HUES48 (cell line): ENCODE measurements at regions not wholly inside any gene's neighbourhood (a gene's known extent, or its start where the extent isn't known, plus 50 kb on each side); places are given as distances from the start of the nearest gene placed in this dataset.

ENCODE experiments used
- H3K27ac ChIP-seq: one replicate; pipeline ENCODE4 v1.7.0; 2013; ENCODE audit warnings: low read depth, low read length, inconsistent platforms
- H3K27me3 ChIP-seq: 2 replicates; pipeline ENCODE4 v1.6.1; 2013; ENCODE audit warnings: mild to moderate bottlenecking, low read length; ENCODE audit not compliant: control insufficient read depth, insufficient read depth
- H3K36me3 ChIP-seq: 2 replicates; pipeline ENCODE4 v1.6.1; 2013; ENCODE audit warnings: low read length; ENCODE audit not compliant: control insufficient read depth, insufficient read depth
- H3K4me1 ChIP-seq: 2 replicates; pipeline ENCODE4 v1.6.1; 2013; ENCODE audit warnings: mild to moderate bottlenecking, low read length; ENCODE audit not compliant: control insufficient read depth, insufficient read depth
- H3K4me3 ChIP-seq: 2 replicates; pipeline ENCODE4 v1.5.1; 2013; ENCODE audit warnings: mild to moderate bottlenecking, low read depth, low read length
- H3K9ac ChIP-seq: 2 replicates; pipeline ENCODE4 v1.6.1; 2013; ENCODE audit warnings: mild to moderate bottlenecking, low read depth, low read length, moderate library complexity
- H3K9me3 ChIP-seq: 2 replicates; pipeline ENCODE4 v1.6.1; 2013; ENCODE audit warnings: low read length; ENCODE audit not compliant: control insufficient read depth, insufficient read depth

DNA sequence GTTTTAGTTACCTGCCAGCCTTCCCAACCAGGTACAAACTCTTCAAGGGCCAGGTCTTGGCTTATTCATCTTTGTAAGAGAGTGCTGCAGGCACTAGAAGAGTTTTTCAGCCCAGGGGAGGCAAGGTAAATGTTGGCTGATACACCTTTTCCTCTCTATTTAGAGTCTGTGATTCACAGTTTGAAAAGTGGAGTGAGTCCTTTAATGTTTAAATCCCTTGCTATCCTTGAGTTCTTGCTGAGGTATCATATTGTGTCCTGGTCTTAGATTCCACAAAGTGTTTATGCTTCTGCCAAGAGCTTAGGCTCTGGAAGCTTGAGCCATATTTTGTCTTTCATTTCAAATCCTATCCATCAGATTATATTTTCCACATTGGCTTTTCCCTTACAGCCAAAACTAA lies 52.8 kb upstream of the CITED2 start:
- Histone ChIP-seq H3K36me3 (no peaks in the 10 kb centered on the region), H3K4me1 (no peaks in the 10 kb centered on the region), H3K4me3 (no peak overlapping the region), H3K9ac (no peak overlapping the region), H3K27me3 (no peaks in the 10 kb centered on the region), H3K9me3 (no peaks in the 10 kb centered on the region), H3K27ac (no peak overlapping the region)

- H3K9me3 ChIP-seq, result no peaks in the 10 kb centered on the region
- no peaks in the 10 kb centered on the region for H3K27me3 ChIP-seq
- H3K4me1 ChIP-seq, result no peaks in the 10 kb centered on the region
- no peaks in the 10 kb centered on the region for H3K36me3 ChIP-seq
- no peak overlapping the region for H3K27ac ChIP-seq
- H3K4me3 ChIP-seq, result no peak overlapping the region
- H3K9ac ChIP-seq, result no peak overlapping the region
Measured at GRCh38 chr6:139426795-139427194, 52.3 kb upstream of the CITED2 start.

DNA sequence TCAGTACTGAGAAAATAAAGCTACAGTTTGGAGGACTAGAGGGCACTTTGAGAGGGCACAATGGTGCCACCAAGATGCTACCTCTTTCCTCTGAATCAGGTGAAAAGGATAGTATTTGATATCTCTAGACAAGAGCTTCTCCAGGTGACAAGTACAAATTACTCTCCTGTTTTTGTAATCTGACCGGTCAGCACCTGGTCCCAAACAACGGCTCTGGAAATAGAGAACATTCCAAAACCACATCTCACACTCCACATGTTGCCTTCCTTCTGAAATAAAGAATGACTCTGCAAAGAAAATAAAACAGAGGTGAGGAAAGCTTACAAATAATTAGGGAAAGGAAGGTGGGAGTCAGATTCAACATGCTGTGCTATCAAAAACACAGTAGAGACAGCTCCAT lies 51.3 kb upstream of the CITED2 start:
- no peak overlapping the region for H3K9ac ChIP-seq
- no peaks in the 10 kb centered on the region for H3K4me1 ChIP-seq
- H3K27me3 ChIP-seq, result no peaks in the 10 kb centered on the region
- H3K36me3 ChIP-seq, result no peaks in the 10 kb centered on the region
- no peak overlapping the region for H3K4me3 ChIP-seq
- H3K9me3 ChIP-seq, result no peaks in the 10 kb centered on the region
- no peak overlapping the region for H3K27ac ChIP-seq

DNA sequence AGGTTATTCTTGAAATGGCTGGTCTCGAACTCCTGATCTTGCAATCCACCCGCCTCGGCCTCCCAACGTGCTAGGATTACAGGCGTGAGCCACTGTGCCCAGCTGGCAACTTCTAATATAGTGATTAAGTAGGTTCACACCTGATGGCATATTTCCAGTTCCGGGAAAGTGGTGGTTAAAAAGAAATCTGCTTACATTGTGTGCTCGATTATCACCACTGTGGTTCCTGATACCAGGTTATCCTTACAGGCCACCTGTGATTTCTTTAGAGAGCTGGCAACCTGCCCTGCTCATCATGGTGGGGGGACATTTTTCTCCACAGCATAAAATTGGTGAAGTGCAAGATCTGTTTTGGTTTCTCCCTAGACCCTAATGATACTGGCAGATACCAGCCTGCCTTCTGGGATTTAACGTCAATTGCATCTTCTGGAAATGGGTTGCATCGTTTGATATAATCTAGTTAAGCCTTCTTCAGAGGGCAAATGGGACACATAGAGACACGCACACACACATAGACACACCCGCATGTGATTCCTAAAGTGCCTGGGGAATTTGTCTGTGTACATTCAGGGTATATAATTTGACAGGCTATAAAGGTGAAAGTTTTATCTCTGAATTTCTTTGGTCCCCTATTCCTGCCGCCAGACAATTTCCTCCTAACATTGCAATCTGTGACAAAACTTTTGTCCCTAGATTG lies 49.7 kb upstream of the CITED2 start:
- H3K36me3 ChIP-seq, result no peaks in the 10 kb centered on the region
- no peaks in the 10 kb centered on the region for H3K27me3 ChIP-seq
- no peak overlapping the region for H3K9ac ChIP-seq
- H3K4me1 ChIP-seq, result no peaks in the 10 kb centered on the region
- no peak overlapping the region for H3K4me3 ChIP-seq
- H3K9me3 ChIP-seq, result no peaks in the 10 kb centered on the region
- H3K27ac ChIP-seq, result no peak overlapping the region
